Hematopoietic multipotent progenitor cell treated with erythropoietin and hydrocortisone succinate and interleukin-3 and kit ligand, for 4 days (in vitro differentiated cells): ENCODE measurements at regions not wholly inside any gene's neighbourhood (a gene's known extent, or its start where the extent isn't known, plus 50 kb on each side); places are given as distances from the start of the nearest gene placed in this dataset.
A peak's percentile ranks its signal among the peaks of the same experiment; 100 is the strongest.

Experiments
- DNase-seq: peaks from one replicate; pipeline ENCODE4 v3.0.0-alpha.2; 2015

GRCh38 chr5:89904442-89904841, 505.1 kb downstream of the CETN3 start:
- DNase-seq: peak; percentile 4

GRCh38 chr5:89901983-89902382, 507.6 kb downstream of the CETN3 start:
- no peak for DNase-seq

GRCh38 chr5:89901346-89901745, 508.2 kb downstream of the CETN3 start:
- DNase-seq: no peak

DNA sequence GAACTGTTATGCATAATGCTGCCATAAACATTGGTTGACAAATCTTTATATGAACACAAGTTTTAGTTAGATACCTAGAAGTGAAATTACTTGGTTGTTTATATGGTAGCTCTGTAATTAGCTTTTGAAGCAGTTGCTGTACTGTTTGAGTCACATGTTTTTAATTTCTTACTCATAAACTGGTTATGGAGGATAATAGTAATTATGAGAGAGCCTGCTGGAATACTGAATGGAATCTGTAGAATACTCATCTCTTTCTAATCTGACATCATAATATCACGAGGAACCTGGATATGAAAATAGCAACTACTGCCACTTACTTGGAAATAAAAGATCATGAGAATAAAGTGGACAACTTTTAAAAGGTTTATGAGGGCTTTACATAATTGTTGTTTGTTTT, 509.2 kb downstream of the CETN3 start:
- no peak for DNase-seq

DNA sequence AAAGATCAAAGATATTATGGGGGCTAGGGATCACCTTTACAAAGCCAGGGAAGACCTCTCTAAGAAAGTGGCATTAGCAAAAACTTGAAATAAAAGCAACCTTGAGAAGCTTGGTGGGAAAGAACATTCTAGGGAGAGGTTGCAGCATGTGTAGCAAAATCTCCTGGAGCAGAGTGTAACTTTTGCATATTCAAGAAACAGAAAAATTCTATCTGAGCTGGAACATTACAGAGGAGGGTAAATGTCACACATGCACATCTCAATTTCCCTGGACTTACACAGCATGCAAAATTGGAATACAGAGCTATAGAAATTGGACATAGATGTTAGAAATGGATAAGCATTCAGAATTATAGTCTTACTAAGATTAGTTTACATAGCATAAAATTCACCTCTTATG, 510.0 kb downstream of the CETN3 start:
- DNase-seq: no peak

GRCh38 chr5:89893546-89893945, 516.0 kb downstream of the CETN3 start:
- no peak for DNase-seq

- no peak for DNase-seq
Observed at GRCh38 chr5:89885670-89886069, 523.9 kb downstream of the CETN3 start.

DNA sequence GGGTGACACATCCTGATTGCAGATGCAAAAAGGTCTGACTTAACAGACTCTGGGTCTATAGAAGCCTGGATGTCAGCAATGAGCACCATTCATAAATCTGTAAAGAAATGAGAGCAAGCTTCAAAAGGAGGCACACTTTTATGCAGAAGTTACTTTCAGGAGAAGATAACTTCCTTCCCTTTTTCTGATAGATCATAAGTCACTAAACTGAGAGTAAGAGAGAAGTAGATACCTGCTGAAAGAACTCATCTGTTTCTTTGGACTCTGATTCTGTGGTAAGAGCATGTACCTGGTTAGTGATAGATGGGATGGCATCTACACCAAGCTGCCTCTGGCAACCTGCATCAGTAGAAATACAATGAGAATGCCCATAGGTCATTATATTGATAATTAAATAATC, 525.6 kb downstream of the CETN3 start:
- DNase-seq: peak; percentile 1

DNA sequence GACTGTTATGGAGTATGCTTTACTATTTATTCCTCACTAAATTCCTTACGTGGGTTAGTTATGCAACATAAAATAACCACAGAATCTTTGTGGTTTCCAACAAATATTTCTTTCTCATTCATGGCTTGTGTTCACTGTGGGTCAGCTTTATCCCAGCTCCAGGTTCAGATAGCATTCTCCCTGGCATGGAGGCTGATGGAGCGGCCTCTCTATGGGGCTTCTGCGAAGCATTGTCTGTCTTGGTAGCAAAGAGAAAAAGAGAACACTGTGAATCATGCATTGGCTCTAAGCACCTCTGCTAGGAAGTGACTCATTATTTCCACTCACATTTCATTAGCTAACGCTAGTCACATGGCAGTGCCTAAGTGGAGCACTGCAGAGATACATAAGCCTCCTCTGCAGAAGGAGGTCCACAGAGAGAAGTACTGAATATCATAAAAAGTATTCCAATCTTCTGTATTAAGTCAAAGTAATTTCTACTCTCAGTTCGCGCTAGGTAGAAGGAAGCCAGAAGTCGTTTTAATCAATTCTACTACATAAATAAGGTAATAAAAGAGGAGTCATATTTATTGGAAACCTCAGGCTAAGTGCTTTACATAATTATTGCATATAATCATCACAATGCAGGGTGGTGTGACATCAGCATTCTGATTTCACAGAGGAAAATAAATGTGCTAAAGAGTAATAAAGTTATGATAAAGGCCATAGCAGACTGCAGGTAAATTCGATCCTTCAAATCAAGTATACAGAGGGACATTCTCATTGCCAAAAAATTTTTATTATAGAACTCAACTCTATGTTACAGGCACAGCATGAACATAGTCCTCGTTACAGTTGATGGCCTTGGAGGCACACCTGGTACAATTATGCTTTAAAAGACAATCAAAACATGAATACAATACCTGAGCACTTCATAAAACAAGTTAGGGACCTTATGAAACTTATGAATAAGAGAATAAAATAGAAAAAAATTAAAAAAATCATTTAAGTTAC, 531.1 kb downstream of the CETN3 start:
- peak; percentile 25 for DNase-seq

DNA sequence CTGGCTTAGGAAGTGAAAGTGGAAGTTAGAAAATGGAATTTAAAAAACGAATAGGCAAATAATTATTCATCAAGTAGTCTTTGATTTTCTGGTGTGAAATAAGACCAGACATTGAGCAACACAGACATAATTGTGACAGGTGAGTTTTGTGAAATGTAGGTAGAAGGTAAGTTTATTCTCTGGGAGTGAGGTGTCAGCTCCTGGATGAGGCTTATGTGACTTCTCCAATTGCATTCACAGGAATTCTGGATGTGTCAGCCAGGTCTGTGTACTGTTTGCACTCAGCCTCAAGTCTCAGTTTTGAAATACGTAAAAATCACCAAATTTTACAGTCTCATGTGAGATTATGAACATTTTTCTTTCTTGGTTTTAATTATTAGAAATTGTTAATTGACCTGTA, 537.6 kb downstream of the CETN3 start:
- DNase-seq: no peak

GRCh38 chr5:89869346-89869745, 540.2 kb downstream of the CETN3 start:
- no peak for DNase-seq

DNA sequence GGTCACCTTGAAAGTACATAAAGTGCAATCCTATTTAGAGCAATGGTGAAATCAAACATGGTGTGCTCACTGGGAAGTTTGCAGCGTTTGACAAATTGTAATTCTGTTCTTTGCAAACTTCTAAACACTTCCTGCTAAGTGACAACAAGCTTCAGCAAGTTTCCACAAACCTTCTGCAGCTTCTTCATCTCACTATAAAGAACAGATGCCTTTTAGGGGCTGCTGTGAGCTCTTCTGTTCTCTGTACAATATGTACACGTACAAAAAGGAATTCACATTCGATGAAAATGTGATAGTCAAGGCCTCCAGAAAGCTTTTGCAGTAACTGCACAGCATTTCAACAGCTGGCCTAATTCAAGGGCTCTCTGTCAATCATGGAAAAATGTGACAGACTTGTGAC, 543.1 kb downstream of the CETN3 start:
- no peak for DNase-seq

DNA sequence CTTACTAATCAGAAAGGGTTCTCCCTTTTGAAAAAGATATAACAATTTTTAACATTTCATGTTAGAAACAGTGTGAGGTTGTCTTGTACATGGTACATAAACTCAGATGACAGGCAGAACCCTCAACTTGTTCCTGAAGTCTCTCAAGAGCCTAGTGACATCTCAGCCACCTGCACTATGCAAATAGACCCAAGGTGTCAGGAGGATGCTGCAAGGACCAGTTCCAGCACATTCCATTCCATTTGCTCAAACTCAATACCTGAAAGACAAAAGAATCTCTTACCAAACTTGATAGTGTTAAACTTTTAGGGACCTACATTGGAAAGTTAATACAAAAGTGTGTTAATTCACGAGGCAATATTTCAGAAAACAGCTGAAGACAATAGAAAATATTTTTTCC, 544.6 kb downstream of the CETN3 start:
- DNase-seq: no peak

GRCh38 chr5:89857790-89858189, 551.8 kb downstream of the CETN3 start:
- DNase-seq: no peak

DNA sequence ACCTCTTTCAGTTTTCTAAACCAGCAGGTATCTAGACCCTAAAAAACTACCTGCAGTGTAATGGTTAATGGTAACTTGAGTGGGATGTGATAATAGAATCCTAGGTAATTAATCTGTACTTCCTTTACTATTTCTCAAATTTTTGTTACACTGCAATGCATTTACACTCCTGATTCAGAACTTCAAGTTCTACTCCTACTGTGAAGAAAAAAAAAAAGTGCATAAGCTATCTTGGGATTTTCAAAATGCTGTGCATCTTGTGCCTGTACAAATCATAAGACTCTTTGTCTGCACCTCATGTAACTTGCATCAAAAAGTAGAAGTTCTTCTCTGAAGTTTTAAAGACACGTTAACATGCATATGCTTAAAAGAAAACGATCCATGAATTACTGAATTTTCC, 554.1 kb downstream of the CETN3 start:
- no peak for DNase-seq

GRCh38 chr5:89851911-89852310, 557.6 kb downstream of the CETN3 start:
- DNase-seq: no peak

DNA sequence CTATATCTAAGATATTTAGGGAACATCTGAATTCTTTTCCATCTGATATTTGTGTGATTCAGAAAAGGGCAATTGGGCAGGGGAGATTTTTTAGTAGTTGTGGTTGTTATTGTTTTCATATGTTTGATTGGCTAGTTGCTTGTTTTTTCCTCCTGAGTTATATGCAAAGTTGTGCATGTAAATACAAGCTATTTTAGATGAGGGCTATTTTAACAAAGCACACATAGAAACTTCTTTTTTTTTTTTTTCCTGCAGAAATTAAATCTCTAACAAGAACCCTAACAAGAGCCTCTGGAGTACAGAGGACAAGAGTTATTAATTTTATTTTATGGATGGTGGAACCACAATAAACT, 559.1 kb downstream of the CETN3 start:
- DNase-seq: no peak

DNA sequence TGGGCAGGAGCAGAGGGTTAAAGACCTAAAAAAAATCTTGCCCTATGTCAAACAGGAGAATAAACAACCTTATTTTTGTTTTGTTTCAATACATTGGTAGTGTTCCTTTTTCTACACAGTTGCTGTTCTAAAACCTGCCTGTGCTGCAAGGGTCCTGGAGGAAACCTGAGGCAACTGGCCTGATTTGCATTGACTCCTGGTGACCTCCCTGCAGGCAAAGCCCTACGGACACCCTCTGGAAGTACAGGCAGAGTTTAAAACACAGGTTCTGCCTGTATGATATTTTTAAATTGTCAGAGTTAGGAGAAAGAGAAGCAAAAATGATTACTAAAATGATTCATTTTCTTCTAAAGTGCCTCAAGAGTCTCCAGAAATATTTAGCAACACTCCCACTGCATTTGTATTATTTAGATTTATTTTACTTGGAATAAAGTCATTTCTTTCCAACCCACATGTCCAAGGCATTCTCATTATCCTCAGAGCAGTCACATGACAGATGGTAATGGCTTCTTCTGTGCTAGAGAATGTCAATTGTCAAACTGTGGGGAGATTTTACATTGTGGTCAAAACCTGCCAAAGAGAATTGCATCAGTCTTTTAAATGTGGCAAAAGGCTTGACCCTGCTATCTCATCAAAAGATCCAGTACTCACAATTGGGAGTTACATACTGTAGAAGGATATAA, 559.6 kb downstream of the CETN3 start:
- no peak for DNase-seq

- no peak for DNase-seq
Observed at GRCh38 chr5:89847743-89848142, 561.8 kb downstream of the CETN3 start.

DNA sequence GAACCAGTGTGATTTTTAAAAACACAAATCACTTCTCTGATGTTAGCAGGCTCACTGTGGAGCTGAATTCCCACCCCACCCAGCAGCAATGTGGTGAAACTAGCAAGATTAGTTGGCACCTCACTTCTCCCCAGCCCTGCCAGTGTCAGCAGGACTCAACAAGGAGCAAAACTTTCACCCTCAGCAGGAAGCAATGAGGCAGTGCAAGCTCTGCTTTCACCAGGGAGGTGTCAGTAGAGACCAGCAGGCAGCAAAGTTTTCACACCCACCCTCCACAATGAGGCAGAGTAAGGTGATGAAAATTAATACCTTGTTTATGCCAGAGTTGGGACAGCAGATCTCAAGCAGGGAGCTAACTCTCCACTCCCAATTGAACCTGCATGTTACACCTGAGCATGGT, 565.0 kb downstream of the CETN3 start:
- DNase-seq: no peak

- DNase-seq: no peak
Observed at GRCh38 chr5:89842531-89842930, 567.0 kb downstream of the CETN3 start.

DNA sequence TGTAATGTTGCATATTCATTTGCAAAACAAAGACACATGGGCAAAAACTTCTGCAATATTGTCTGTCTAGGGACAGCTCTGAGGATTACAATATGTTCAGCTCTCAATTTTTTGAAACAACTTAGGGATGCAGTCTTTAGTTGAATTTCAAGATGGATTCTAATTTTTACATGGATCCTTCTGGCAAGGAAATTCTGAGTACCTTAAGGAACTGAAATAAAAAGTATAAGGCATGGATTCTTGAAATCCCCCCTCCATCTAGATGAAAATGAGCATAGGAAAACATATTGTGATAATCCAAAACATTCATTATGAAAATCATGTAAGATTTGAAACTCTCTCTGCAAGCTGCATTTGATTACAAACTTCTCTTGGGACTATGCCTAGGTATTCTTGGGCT, 568.6 kb downstream of the CETN3 start:
- DNase-seq: no peak

DNA sequence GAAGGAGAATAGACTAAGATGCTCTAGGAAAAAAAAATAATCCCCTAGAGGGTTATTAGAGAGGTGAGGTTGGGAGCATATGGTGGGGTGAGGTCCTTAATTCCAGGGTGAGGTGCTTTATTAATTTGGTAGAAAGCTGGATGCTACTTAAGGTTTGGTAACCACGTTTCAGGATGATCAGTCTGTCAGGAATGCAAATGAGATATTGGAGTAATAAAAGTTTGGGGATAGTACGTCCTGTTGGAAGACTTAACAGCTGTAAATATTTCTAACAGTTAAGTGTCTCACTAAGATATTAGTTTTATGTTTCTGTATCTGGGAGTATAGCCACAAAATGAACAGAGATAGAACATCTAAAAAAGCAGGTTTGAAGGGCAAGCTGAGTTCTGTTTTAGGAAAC, 578.9 kb downstream of the CETN3 start:
- DNase-seq: no peak

- DNase-seq: no peak
Observed at GRCh38 chr5:89827960-89828359, 581.6 kb downstream of the CETN3 start.
